Loucy (cell line): ENCODE measurements at regions not wholly inside any gene's neighbourhood (a gene's known extent, or its start where the extent isn't known, plus 50 kb on each side); places are given as distances from the start of the nearest gene placed in this dataset.

Source experiments
- H2AFZ ChIP-seq: fragments of 200-600 bp; sonication (generic); 2 replicates; pipeline ENCODE4 v1.6.0; 2016; ENCODE audit warnings: antibody characterized with exemption, mild to moderate bottlenecking, low read length, moderate library complexity
- H3F3A ChIP-seq: fragments of 200-600 bp; 2 replicates; pipeline ENCODE4 v1.6.0; 2016; ENCODE audit warnings: antibody characterized with exemption, low read depth, mild to moderate bottlenecking
- H3K27me3 ChIP-seq: fragments of 200-600 bp; sonication (generic); 2 replicates; pipeline ENCODE4 v1.6.1; 2014; ENCODE audit warnings: low read length, mild to moderate bottlenecking; ENCODE audit not compliant: insufficient read depth, poor library complexity, severe bottlenecking
- H3K36me3 ChIP-seq: fragments of 200-600 bp; sonication (generic); 2 replicates; pipeline ENCODE4 v1.6.1; 2016; ENCODE audit warnings: low read length; ENCODE audit not compliant: insufficient read depth
- H3K4me1 ChIP-seq: fragments of 200-600 bp; sonication (generic); 2 replicates; pipeline ENCODE4 v1.5.1; 2014; ENCODE audit warnings: low read length, mild to moderate bottlenecking; ENCODE audit not compliant: insufficient read depth, poor library complexity, severe bottlenecking
- H3K4me2 ChIP-seq: fragments of 200-600 bp; sonication (generic); 2 replicates; pipeline ENCODE4 v1.6.0; 2014; ENCODE audit warnings: antibody characterized with exemption, low read length, low read depth, mild to moderate bottlenecking; ENCODE audit not compliant: poor library complexity, severe bottlenecking
- H3K4me3 ChIP-seq: fragments of 200-600 bp; sonication (generic); 2 replicates; pipeline ENCODE4 v1.5.1; 2014; ENCODE audit warnings: low read length, mild to moderate bottlenecking, mixed read lengths; ENCODE audit not compliant: poor library complexity, severe bottlenecking
- H3K79me2 ChIP-seq: fragments of 200-600 bp; sonication (generic); 2 replicates; pipeline ENCODE4 v1.6.1; 2014; ENCODE audit warnings: low read length; ENCODE audit not compliant: insufficient read depth
- H3K9ac ChIP-seq: fragments of 200-600 bp; sonication (generic); 2 replicates; pipeline ENCODE4 v1.6.0; 2014; ENCODE audit warnings: mild to moderate bottlenecking, low read depth, low read length, moderate library complexity; ENCODE audit not compliant: poor library complexity, severe bottlenecking
- H3K9me2 ChIP-seq: fragments of 200-600 bp; sonication (generic); replicated peaks from 2 replicates; pipeline ENCODE4 v1.6.1; 2016; ENCODE audit warnings: low read depth, low read length, mixed read lengths
- H3K9me3 ChIP-seq: fragments of 200-600 bp; sonication (generic); 2 replicates; pipeline ENCODE4 v1.6.1; 2014; ENCODE audit warnings: mild to moderate bottlenecking, antibody characterized with exemption, low read length, low read depth; ENCODE audit not compliant: insufficient read depth
- H4K20me1 ChIP-seq: fragments of 200-600 bp; sonication (generic); 2 replicates; pipeline ENCODE4 v1.6.0; 2014; ENCODE audit warnings: antibody characterized with exemption, low read length, mild to moderate bottlenecking; ENCODE audit not compliant: insufficient read depth, poor library complexity, severe bottlenecking
- EZH2phosphoT487 ChIP-seq: fragments of 200-600 bp; IDR thresholded peaks from 2 replicates; pipeline ENCODE4 v1.6.1; 2018; ENCODE audit warnings: antibody characterized with exemption, mild to moderate bottlenecking, moderate library complexity, borderline replicate concordance
- TF ChIP-seq, protein P1 (sequence below): fragments of 200-600 bp; sonication (generic); conservative IDR thresholded peaks from 2 replicates; pipeline ENCODE4 v1.5.1; 2014; ENCODE audit warnings: mild to moderate bottlenecking, antibody characterized with exemption, low read length

GRCh38 chr4:123851521-123851920 is 454.9 kb downstream of the SPRY1 start:
- H3K4me2 ChIP-seq: no peak overlapping the region
- H3K9ac ChIP-seq: no peak overlapping the region
- H3K27me3 ChIP-seq: no peaks in the 10 kb centered on the region

DNA sequence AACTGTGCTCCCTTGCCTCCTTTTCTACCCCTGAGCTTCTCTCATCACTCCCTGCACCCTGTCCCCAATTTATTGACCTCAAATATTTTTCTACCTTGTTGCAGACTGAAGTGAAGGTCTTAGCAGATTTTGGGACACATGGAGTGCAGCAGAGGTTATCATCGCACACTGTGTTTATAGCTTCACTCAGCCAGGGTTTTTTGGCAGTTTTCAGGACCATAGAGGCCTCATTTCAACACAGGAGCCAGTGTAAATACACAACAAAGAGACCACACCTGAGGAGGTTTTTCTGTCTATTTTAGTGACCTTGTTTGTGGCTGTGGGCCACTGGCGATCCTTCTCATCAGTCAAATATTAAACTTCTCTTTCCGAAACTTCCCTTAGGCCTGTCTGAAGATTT is 457.1 kb downstream of the SPRY1 start:
- no peaks in the 10 kb centered on the region for H4K20me1 ChIP-seq
- no peaks in the 10 kb centered on the region for H3F3A ChIP-seq
- H3K4me3 ChIP-seq: no peak overlapping the region
- no peaks in the 10 kb centered on the region for H3K4me1 ChIP-seq
- H3K9ac ChIP-seq: no peak overlapping the region
- H3K79me2 ChIP-seq: no peaks in the 10 kb centered on the region
- TF ChIP-seq, protein P1, sequence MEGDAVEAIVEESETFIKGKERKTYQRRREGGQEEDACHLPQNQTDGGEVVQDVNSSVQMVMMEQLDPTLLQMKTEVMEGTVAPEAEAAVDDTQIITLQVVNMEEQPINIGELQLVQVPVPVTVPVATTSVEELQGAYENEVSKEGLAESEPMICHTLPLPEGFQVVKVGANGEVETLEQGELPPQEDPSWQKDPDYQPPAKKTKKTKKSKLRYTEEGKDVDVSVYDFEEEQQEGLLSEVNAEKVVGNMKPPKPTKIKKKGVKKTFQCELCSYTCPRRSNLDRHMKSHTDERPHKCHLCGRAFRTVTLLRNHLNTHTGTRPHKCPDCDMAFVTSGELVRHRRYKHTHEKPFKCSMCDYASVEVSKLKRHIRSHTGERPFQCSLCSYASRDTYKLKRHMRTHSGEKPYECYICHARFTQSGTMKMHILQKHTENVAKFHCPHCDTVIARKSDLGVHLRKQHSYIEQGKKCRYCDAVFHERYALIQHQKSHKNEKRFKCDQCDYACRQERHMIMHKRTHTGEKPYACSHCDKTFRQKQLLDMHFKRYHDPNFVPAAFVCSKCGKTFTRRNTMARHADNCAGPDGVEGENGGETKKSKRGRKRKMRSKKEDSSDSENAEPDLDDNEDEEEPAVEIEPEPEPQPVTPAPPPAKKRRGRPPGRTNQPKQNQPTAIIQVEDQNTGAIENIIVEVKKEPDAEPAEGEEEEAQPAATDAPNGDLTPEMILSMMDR: no peak
- TF ChIP-seq EZH2phosphoT487: no peak
- no peaks in the 10 kb centered on the region for H3K9me2 ChIP-seq
- no peaks in the 10 kb centered on the region for H3K9me3 ChIP-seq
- H3K4me2 ChIP-seq: no peak overlapping the region
- no peak overlapping the region for H2AFZ ChIP-seq
- H3K27me3 ChIP-seq: no peaks in the 10 kb centered on the region
- no peaks in the 10 kb centered on the region for H3K36me3 ChIP-seq

More at GRCh38 chr4:123851521-123851920, 454.9 kb downstream of the SPRY1 start:
- Histone ChIP-seq H4K20me1 (no peaks in the 10 kb centered on the region), H2AFZ (no peak overlapping the region), H3K4me1 (no peaks in the 10 kb centered on the region), H3K9me3 (no peaks in the 10 kb centered on the region), H3K79me2 (no peaks in the 10 kb centered on the region), H3K9me2 (no peaks in the 10 kb centered on the region), H3K36me3 (no peaks in the 10 kb centered on the region), H3K4me3 (no peak overlapping the region), H3F3A (no peaks in the 10 kb centered on the region)
- TF ChIP-seq, protein P1: no peak
- no peak for TF ChIP-seq EZH2phosphoT487

- H2AFZ ChIP-seq: peak overlapping the region; percentile 34; the same call in 1 of the 2 replicates
- no peaks in the 10 kb centered on the region for H3K27me3 ChIP-seq
- no peak overlapping the region for H3K4me3 ChIP-seq
- no peaks in the 10 kb centered on the region for H3K9me3 ChIP-seq
- H3K79me2 ChIP-seq: no peaks in the 10 kb centered on the region
- H3K4me1 ChIP-seq: no peaks in the 10 kb centered on the region
- H3F3A ChIP-seq: no peaks in the 10 kb centered on the region
- H4K20me1 ChIP-seq: no peaks in the 10 kb centered on the region
- no peak overlapping the region for H3K4me2 ChIP-seq
- H3K36me3 ChIP-seq: no peaks in the 10 kb centered on the region
- TF ChIP-seq, protein P1: no peak
- TF ChIP-seq EZH2phosphoT487: no peak
- no peak overlapping the region for H3K9ac ChIP-seq
- no peaks in the 10 kb centered on the region for H3K9me2 ChIP-seq
Measured at GRCh38 chr4:123856689-123857545, 460.3 kb downstream of the SPRY1 start.
